A549 (cell line): ENCODE measurements at regions not wholly inside any gene's neighbourhood (a gene's known extent, or its start where the extent isn't known, plus 50 kb on each side); places are given as distances from the start of the nearest gene placed in this dataset.

ENCODE experiments used
- ATAC-seq, 2 experiments: fragments of 200-7000 bp in 1 of 2; fragments of >200 bp in 1 of 2; cut with Nextera tagmentation in 1 of 2; cut with Tn5 transposase in 1 of 2; 3 replicates each; pipeline versions ENCODE4 v1.8.0 to v1.9.1; 2018 to 2020; ENCODE audit warnings: mild to moderate bottlenecking in 1 of 2, moderate library complexity in 1 of 2
- CTCF ChIA-PET: fragments of 300-600 bp; sonication (Branson Sonifier 250); formaldehyde crosslinking; extraction: SDS; loops from one replicate; lab custom pipeline; 2021; ENCODE audit warnings: antibody characterized with exemption, inconsistent platforms; lab: Yijun Ruan, JAX
- POLR2A ChIA-PET: fragments of 350-600 bp; formaldehyde crosslinking; extraction: SDS; loops from one replicate; lab custom pipeline; 2021; ENCODE audit warnings: antibody characterized with exemption, inconsistent platforms; lab: Yijun Ruan, JAX
- DNase-seq, 2 experiments: peaks; one replicate each; pipeline versions ENCODE4 v3.0.0 to v3.0.0-alpha.2; 2011 to 2016; ENCODE audit warnings: low read depth in 1 of 2, low spot score in 1 of 2
- FAIRE-seq: peaks from 2 replicates; lab custom pipeline; 2011; peaks lifted over from hg19 to GRCh38; lab: Jason Lieb, UNC
- H3K27ac ChIP-seq, 2 experiments: fragments of >200 bp; sonication (Bioruptor Twin); formaldehyde crosslinking; 3 replicates each; pipeline ENCODE4 v1.5.1; 2016 to 2017
- H3K4me1 ChIP-seq: fragments of >200 bp; sonication (Bioruptor Twin); formaldehyde crosslinking; 3 replicates; pipeline ENCODE4 v1.6.1; 2016
- H3K4me2 ChIP-seq: fragments of >200 bp; sonication (Bioruptor Twin); formaldehyde crosslinking; 3 replicates; pipeline ENCODE4 v1.6.1; 2016
- H3K4me3 ChIP-seq: fragments of >200 bp; sonication (Bioruptor Twin); formaldehyde crosslinking; 3 replicates; pipeline ENCODE4 v1.5.1; 2016
- H3K9me3 ChIP-seq: fragments of >200 bp; sonication (Bioruptor Twin); formaldehyde crosslinking; 3 replicates; pipeline ENCODE4 v1.6.1; 2016
- CBX2 ChIP-seq: fragments of 200-600 bp; sonication (generic); IDR thresholded peaks from 2 replicates; pipeline ENCODE4 v1.6.1; 2016; ENCODE audit warnings: low read depth, mild to moderate bottlenecking, borderline replicate concordance
- CEBPB ChIP-seq, 2 experiments: fragments of >200 bp in 1 of 2; sonication (Bioruptor Twin) in 1 of 2; formaldehyde crosslinking in 1 of 2; IDR thresholded peaks; 2 replicates each; pipeline ENCODE4 v1.6.1; 2012 to 2016
- CHD2 ChIP-seq: fragments of 150-350 bp; IDR thresholded peaks from 2 replicates; pipeline ENCODE4 v1.6.1; 2014; ENCODE audit warnings: low read length; ENCODE audit not compliant: partially characterized antibody
- CHD4 ChIP-seq: fragments of 200-600 bp; sonication (generic); IDR thresholded peaks from 2 replicates; pipeline ENCODE4 v1.6.1; 2016; ENCODE audit warnings: antibody characterized with exemption, mild to moderate bottlenecking, borderline replicate concordance
- ELK1 ChIP-seq: fragments of 150-350 bp; IDR thresholded peaks from 2 replicates; pipeline ENCODE4 v1.6.1; 2014; ENCODE audit warnings: low read depth, mild to moderate bottlenecking, low read length
- FOSL2 ChIP-seq, 2 experiments: fragments of 450-650 bp in 1 of 2; fragments of >200 bp in 1 of 2; sonication (Bioruptor Twin) in 1 of 2; formaldehyde crosslinking; IDR thresholded peaks; 2 replicates each; pipeline versions ENCODE4 v1.5.0 to v1.6.1; 2016 to 2020; ENCODE audit warnings: mild to moderate bottlenecking in 1 of 2, moderate library complexity in 1 of 2
- JUN ChIP-seq, 2 experiments: fragments of >200 bp; sonication (Bioruptor Twin); formaldehyde crosslinking; IDR thresholded peaks; 2 replicates in 1 of 2; 3 replicates in 1 of 2; pipeline ENCODE4 v1.6.1; 2016 to 2017
- KDM1A ChIP-seq: fragments of 200-600 bp; sonication (generic); IDR thresholded peaks from 2 replicates; pipeline ENCODE4 v1.6.1; 2016; ENCODE audit warnings: low read depth, mild to moderate bottlenecking
- MAFK ChIP-seq: fragments of 450-650 bp; IDR thresholded peaks from 2 replicates; pipeline ENCODE4 v1.6.1; 2014; ENCODE audit not compliant: partially characterized antibody
- MAX ChIP-seq: IDR thresholded peaks from 2 replicates; pipeline ENCODE4 v1.6.1; 2012
- MAZ ChIP-seq: fragments of 150-350 bp; IDR thresholded peaks from 2 replicates; pipeline ENCODE4 v1.6.1; 2014; ENCODE audit warnings: antibody characterized with exemption, low read depth, low read length, borderline replicate concordance
- MYC ChIP-seq: IDR thresholded peaks from 2 replicates; pipeline ENCODE4 v1.6.1; 2012; ENCODE audit warnings: mild to moderate bottlenecking, inconsistent platforms, low read length, improper control_type of control experiment, borderline replicate concordance
- NPAS2 ChIP-seq: fragments of 250-450 bp; sonication (Bioruptor Pico); IDR thresholded peaks from 2 replicates; pipeline ENCODE4 v1.8.0; 2022; ENCODE audit warnings: mild to moderate bottlenecking, moderate library complexity, borderline replicate concordance
- PHF8 ChIP-seq: fragments of 200-600 bp; sonication (generic); IDR thresholded peaks from 2 replicates; pipeline ENCODE4 v1.6.1; 2016; ENCODE audit warnings: low read depth, mild to moderate bottlenecking, antibody characterized with exemption, moderate library complexity, borderline replicate concordance
- POLR2AphosphoS2 ChIP-seq: conservative IDR thresholded peaks from 2 replicates; pipeline ENCODE4 v1.6.1; 2012; ENCODE audit warnings: low read length, improper control_type of control experiment, inconsistent platforms
- REST ChIP-seq: fragments of 200-600 bp; sonication (generic); IDR thresholded peaks from 2 replicates; pipeline ENCODE4 v1.6.1; 2016; ENCODE audit warnings: antibody characterized with exemption, mild to moderate bottlenecking, moderate library complexity
- TP53 ChIP-seq: fragments of 250-450 bp; sonication (Bioruptor Pico); IDR thresholded peaks from 2 replicates; pipeline ENCODE4 v1.5.0; 2021; ENCODE audit warnings: mild to moderate bottlenecking, moderate library complexity
- ZFP36 ChIP-seq: fragments of 450-650 bp; IDR thresholded peaks from 2 replicates; pipeline ENCODE4 v1.6.1; 2014; ENCODE audit warnings: borderline replicate concordance; ENCODE audit not compliant: partially characterized antibody
- ZNF302 ChIP-seq: fragments of 250-450 bp; sonication (Bioruptor Pico); IDR thresholded peaks from 2 replicates; pipeline ENCODE4 v1.9.0; 2021; ENCODE audit warnings: inconsistent platforms, mild to moderate bottlenecking, moderate library complexity
- WGBS: methylation state at CpG from one replicate; pipeline ENCODE4 v1.1.6; 2017; ENCODE audit errors: missing lambda C conversion rate; 5-methylcytosine and 5-hydroxymethylcytosine counted together

- TF ChIP-seq POLR2AphosphoS2 = no peak
- no peak for TF ChIP-seq PHF8
Measured at GRCh38 chr7:35565927-35566326, 129.0 kb downstream of the HERPUD2 start (continued).

- Histone ChIP-seq H3K4me3 (no peak overlapping the region), H3K4me1 (no peaks in the 10 kb centered on the region), H3K27ac (no peak overlapping the region), H3K4me2 (no peak overlapping the region), H3K9me3 (peaks cover 7% of the 10 kb centered on the region; the same call in 1 of the 3 replicates)
- TF ChIP-seq REST (no peak), MAX (no peak), ZNF302 (CRISPR knock-in tag) (no peak), JUN (IDR thresholded peaks at IDR 0.05) (no peak), ELK1 (no peak), TP53 (CRISPR knock-in tag) (no peak), CHD4 (no peak)
- DNase-seq (no peak), ATAC-seq (no peak), FAIRE-seq (no peak)
- CTCF ChIA-PET = interaction anchor here (1.0 kb wide), 1 partner anchor 58 kb away, joined by 3 read pairs; no protein-coding TSS in a partner anchor
- POLR2A ChIA-PET = no interaction called here
- WGBS = 61% methylated on average over 4 of the region's 4 CpGs
Measured at GRCh38 chr7:35558841-35559240, 136.1 kb downstream of the HERPUD2 start.

- no peak for FAIRE-seq
- CTCF ChIA-PET = interaction anchor here (0.9 to 1.5 kb wide), 3 partner anchors 14 to 36 kb away, joined by 3 to 6 read pairs (median 3); no protein-coding TSS in a partner anchor
Measured at GRCh38 chr7:35556515-35557471, 138.1 kb downstream of the HERPUD2 start.

More at GRCh38 chr7:35556515-35557471, 138.1 kb downstream of the HERPUD2 start:
- H3K4me2 ChIP-seq = no peak overlapping the region; the same call in 2 of the 3 replicates
- ATAC-seq (no peak), DNase-seq (no peak)
- no peak overlapping the region for H3K27ac ChIP-seq
- 60% methylated on average over 8 of the region's 8 CpGs for WGBS
- no peaks in the 10 kb centered on the region for H3K4me1 ChIP-seq
- TF ChIP-seq MYC (no peak), MAFK (no peak), FOSL2 (IDR thresholded peaks at IDR 0.05) (no peak), FOSL2 (CRISPR knock-in tag; IDR thresholded peaks at IDR 0.05) (no peak), ZFP36 (no peak), MAZ (no peak), CEBPB (IDR thresholded peaks at IDR 0.05) (no peak), KDM1A (no peak), NPAS2 (CRISPR knock-in tag) (no peak), CBX2 (no peak), CHD2 (no peak), POLR2AphosphoS2 (no peak)
- H3K4me3 ChIP-seq = no peak overlapping the region
- POLR2A ChIA-PET = no interaction called here
- H3K9me3 ChIP-seq = no peaks in the 10 kb centered on the region
